ENCODE measurements at regions not wholly inside any gene's neighbourhood (a gene's known extent, or its start where the extent isn't known, plus 50 kb on each side); places are given as distances from the start of the nearest gene placed in this dataset.
"Not testable (repeated sequence)": the region's sequence is repeated elsewhere in the genome, so short reads cannot be mapped to it uniquely, and the experiment has no call there.

GRCh38 chr15:25244731-25245585 is 193.9 kb downstream of the UBE3A start:
- H3K27ac ChIP-seq (ENCODE audit: low read depth in 2 of 2, low read length in 1 of 2) = no peak overlapping the region
- no peaks in the 10 kb centered on the region for H3K4me1 ChIP-seq (ENCODE audit: control insufficient read depth in 2 of 2, insufficient read depth in 2 of 2, low read length in 1 of 2)
- no peak overlapping the region for H3K4me3 ChIP-seq (ENCODE audit: low read depth in 1 of 2, low read length in 2 of 2)
- H3K27me3 ChIP-seq (ENCODE audit: control insufficient read depth in 1 of 2, insufficient read depth in 2 of 2, low read length in 2 of 2) = no peaks in the 10 kb centered on the region
- no peaks in the 10 kb centered on the region for H3K36me3 ChIP-seq (ENCODE audit: control insufficient read depth in 2 of 2, insufficient read depth in 2 of 2, low read length in 1 of 2)
- 84 to 86% methylated on average over 15 of the region's 15 CpGs for WGBS, 2 donors
- peaks cover 51 to 59% of the 10 kb centered on the region in 2 donors for H3K9me3 ChIP-seq (ENCODE audit: control insufficient read depth in 2 of 2, insufficient read depth in 1 of 2, low read depth in 1 of 2, low read length in 1 of 2)

- Histone ChIP-seq H3K27ac (ENCODE audit: low read depth in 2 of 2, low read length in 1 of 2) (no peak overlapping the region), H3K4me1 (ENCODE audit: control insufficient read depth in 2 of 2, insufficient read depth in 2 of 2, low read length in 1 of 2) (no peaks in the 10 kb centered on the region), H3K9me3 (ENCODE audit: control insufficient read depth in 2 of 2, insufficient read depth in 1 of 2, low read depth in 1 of 2, low read length in 1 of 2) (peaks cover 51 to 56% of the 10 kb centered on the region in 2 donors), H3K36me3 (ENCODE audit: control insufficient read depth in 2 of 2, insufficient read depth in 2 of 2, low read length in 1 of 2) (no peaks in the 10 kb centered on the region), H3K27me3 (ENCODE audit: control insufficient read depth in 1 of 2, insufficient read depth in 2 of 2, low read length in 2 of 2) (no peaks in the 10 kb centered on the region), H3K4me3 (ENCODE audit: low read depth in 1 of 2, low read length in 2 of 2) (no peak overlapping the region)
- 85 to 89% methylated on average over 17 of the region's 17 CpGs for WGBS, 2 donors
Observed at GRCh38 chr15:25245801-25246622, 192.8 kb downstream of the UBE3A start.

GRCh38 chr15:25246641-25247406 is 192.0 kb downstream of the UBE3A start:
- Histone ChIP-seq H3K36me3 (ENCODE audit: control insufficient read depth in 2 of 2, insufficient read depth in 2 of 2, low read length in 1 of 2) (no peaks in the 10 kb centered on the region), H3K27ac (ENCODE audit: low read depth in 2 of 2, low read length in 1 of 2) (no peak overlapping the region), H3K4me3 (ENCODE audit: low read depth in 1 of 2, low read length in 2 of 2) (no peak overlapping the region), H3K27me3 (ENCODE audit: control insufficient read depth in 1 of 2, insufficient read depth in 2 of 2, low read length in 2 of 2) (no peaks in the 10 kb centered on the region), H3K4me1 (ENCODE audit: control insufficient read depth in 2 of 2, insufficient read depth in 2 of 2, low read length in 1 of 2) (no peaks in the 10 kb centered on the region), H3K9me3 (ENCODE audit: control insufficient read depth in 2 of 2, insufficient read depth in 1 of 2, low read depth in 1 of 2, low read length in 1 of 2) (peaks cover 52 to 59% of the 10 kb centered on the region in 2 donors)
- 90% methylated on average over 20 of the region's 20 CpGs for WGBS, 2 donors

- Histone ChIP-seq H3K4me1 (ENCODE audit: control insufficient read depth in 2 of 2, insufficient read depth in 2 of 2, low read length in 1 of 2) (no peaks in the 10 kb centered on the region), H3K9me3 (ENCODE audit: control insufficient read depth in 2 of 2, insufficient read depth in 1 of 2, low read depth in 1 of 2, low read length in 1 of 2) (peaks cover 55 to 58% of the 10 kb centered on the region in 2 donors), H3K27ac (ENCODE audit: low read depth in 2 of 2, low read length in 1 of 2) (no peak overlapping the region), H3K4me3 (ENCODE audit: low read depth in 1 of 2, low read length in 2 of 2) (no peak overlapping the region), H3K27me3 (ENCODE audit: control insufficient read depth in 1 of 2, insufficient read depth in 2 of 2, low read length in 2 of 2) (no peaks in the 10 kb centered on the region), H3K36me3 (ENCODE audit: control insufficient read depth in 2 of 2, insufficient read depth in 2 of 2, low read length in 1 of 2) (no peaks in the 10 kb centered on the region)
- 87 to 89% methylated on average over 11 of the region's 11 CpGs for WGBS, 2 donors
Observed at GRCh38 chr15:25247407-25248038, 191.3 kb downstream of the UBE3A start.

- H3K27me3 ChIP-seq (ENCODE audit: control insufficient read depth in 1 of 2, insufficient read depth in 2 of 2, low read length in 2 of 2); H3K4me1 ChIP-seq (ENCODE audit: control insufficient read depth in 2 of 2, insufficient read depth in 2 of 2, low read length in 1 of 2); H3K27ac ChIP-seq (ENCODE audit: low read depth in 2 of 2, low read length in 1 of 2); H3K4me3 ChIP-seq (ENCODE audit: low read depth in 1 of 2, low read length in 2 of 2); H3K36me3 ChIP-seq (ENCODE audit: control insufficient read depth in 2 of 2, insufficient read depth in 2 of 2, low read length in 1 of 2): not testable (repeated sequence)
- H3K9me3 ChIP-seq (ENCODE audit: control insufficient read depth in 2 of 2, insufficient read depth in 1 of 2, low read depth in 1 of 2, low read length in 1 of 2) = peaks cover 50 to 53% of the 10 kb centered on the region in 2 donors
- WGBS, 2 donors = 63 to 79% methylated on average over 4 to 5 of the region's 6 CpGs
Observed at GRCh38 chr15:25248087-25248486, 190.7 kb downstream of the UBE3A start.

GRCh38 chr15:25248583-25249235 is 190.1 kb downstream of the UBE3A start:
- 86 to 89% methylated on average over 8 of the region's 8 CpGs for WGBS, 2 donors
- no peak overlapping the region for H3K4me3 ChIP-seq (ENCODE audit: low read depth in 1 of 2, low read length in 2 of 2)
- H3K27ac ChIP-seq (ENCODE audit: low read depth in 2 of 2, low read length in 1 of 2) = no peak overlapping the region
- H3K36me3 ChIP-seq (ENCODE audit: control insufficient read depth in 2 of 2, insufficient read depth in 2 of 2, low read length in 1 of 2) = no peaks in the 10 kb centered on the region
- no peaks in the 10 kb centered on the region for H3K27me3 ChIP-seq (ENCODE audit: control insufficient read depth in 1 of 2, insufficient read depth in 2 of 2, low read length in 2 of 2)
- H3K4me1 ChIP-seq (ENCODE audit: control insufficient read depth in 2 of 2, insufficient read depth in 2 of 2, low read length in 1 of 2) = no peaks in the 10 kb centered on the region
- peaks cover 45 to 49% of the 10 kb centered on the region in 2 donors for H3K9me3 ChIP-seq (ENCODE audit: control insufficient read depth in 2 of 2, insufficient read depth in 1 of 2, low read depth in 1 of 2, low read length in 1 of 2)

- peaks cover 44 to 49% of the 10 kb centered on the region in 2 donors for H3K9me3 ChIP-seq (ENCODE audit: control insufficient read depth in 2 of 2, insufficient read depth in 1 of 2, low read depth in 1 of 2, low read length in 1 of 2)
- no peaks in the 10 kb centered on the region for H3K36me3 ChIP-seq (ENCODE audit: control insufficient read depth in 2 of 2, insufficient read depth in 2 of 2, low read length in 1 of 2)
- H3K27ac ChIP-seq (ENCODE audit: low read depth in 2 of 2, low read length in 1 of 2) = no peak overlapping the region
- no peaks in the 10 kb centered on the region for H3K4me1 ChIP-seq (ENCODE audit: control insufficient read depth in 2 of 2, insufficient read depth in 2 of 2, low read length in 1 of 2)
- no peaks in the 10 kb centered on the region for H3K27me3 ChIP-seq (ENCODE audit: control insufficient read depth in 1 of 2, insufficient read depth in 2 of 2, low read length in 2 of 2)
- no peak overlapping the region for H3K4me3 ChIP-seq (ENCODE audit: low read depth in 1 of 2, low read length in 2 of 2)
- 88 to 89% methylated on average over 13 of the region's 13 CpGs for WGBS, 2 donors
Observed at GRCh38 chr15:25249236-25250010, 189.4 kb downstream of the UBE3A start.

GRCh38 chr15:25250011-25250596 is 188.7 kb downstream of the UBE3A start:
- Histone ChIP-seq H3K4me1 (ENCODE audit: control insufficient read depth in 2 of 2, insufficient read depth in 2 of 2, low read length in 1 of 2) (no peaks in the 10 kb centered on the region), H3K4me3 (ENCODE audit: low read depth in 1 of 2, low read length in 2 of 2) (no peak overlapping the region), H3K9me3 (ENCODE audit: control insufficient read depth in 2 of 2, insufficient read depth in 1 of 2, low read depth in 1 of 2, low read length in 1 of 2) (peaks cover 38 to 43% of the 10 kb centered on the region in 2 donors), H3K27ac (ENCODE audit: low read depth in 2 of 2, low read length in 1 of 2) (no peak overlapping the region), H3K36me3 (ENCODE audit: control insufficient read depth in 2 of 2, insufficient read depth in 2 of 2, low read length in 1 of 2) (no peaks in the 10 kb centered on the region), H3K27me3 (ENCODE audit: control insufficient read depth in 1 of 2, insufficient read depth in 2 of 2, low read length in 2 of 2) (no peaks in the 10 kb centered on the region)
- 69 to 71% methylated on average over 5 of the region's 5 CpGs for WGBS, 2 donors
